ENCODE measurements at regions not wholly inside any gene's neighbourhood (a gene's known extent, or its start where the extent isn't known, plus 50 kb on each side); places are given as distances from the start of the nearest gene placed in this dataset.
A peak's percentile ranks its signal among the peaks of the same experiment; 100 is the strongest.

GRCh38 chr11:56889986-56890385, 98.7 kb upstream of the OR5AK2 start:
- H3K27ac ChIP-seq (ENCODE audit: control insufficient read depth, insufficient read depth, low read length): peak overlapping the region; percentile 74
- no peaks in the 10 kb centered on the region for H3K9me3 ChIP-seq (ENCODE audit: control insufficient read depth, low read depth, low read length)
- H4K20me1 ChIP-seq (ENCODE audit: control insufficient read depth, extremely low read depth, insufficient read depth, low read length): no peaks in the 10 kb centered on the region
- no peaks in the 10 kb centered on the region for H3K27me3 ChIP-seq (ENCODE audit: control insufficient read depth, extremely low read depth, insufficient read depth, low read length)
- H3K79me2 ChIP-seq (ENCODE audit: control insufficient read depth, insufficient read depth, low read length): no peaks in the 10 kb centered on the region
- H3K36me3 ChIP-seq (ENCODE audit: control insufficient read depth in 2 of 2, extremely low read depth in 1 of 2, insufficient read depth in 2 of 2, low read length in 2 of 2): no peaks in the 10 kb centered on the region
- H2AFZ ChIP-seq (ENCODE audit: control insufficient read depth, low read length): peak overlapping the region; percentile 85
- H3K4me1 ChIP-seq (ENCODE audit: control insufficient read depth, extremely low read depth, insufficient read depth, low read length): peaks cover 17% of the 10 kb centered on the region
- H3K4me3 ChIP-seq (ENCODE audit: control insufficient read depth in 2 of 3, extremely low read depth in 1 of 3, insufficient read depth in 2 of 3, low read depth in 1 of 3, low read length in 3 of 3): no peak overlapping the region
- dilution Hi-C loops (cut with MboI; ENCODE audit: extremely low pct_ligation_motif_present, low sequenced_read_pairs): no loop called here
- H3K9ac ChIP-seq (ENCODE audit: control insufficient read depth, extremely low read depth, insufficient read depth, low read length): no peak overlapping the region
- TF ChIP-seq EZH2 (IDR thresholded peaks at IDR 0.05; ENCODE audit: low read length): no peak
- TF ChIP-seq CTCF (optimal IDR thresholded peaks at IDR 0.05 in 1 of 3, IDR thresholded peaks at IDR 0.05 in 1 of 3, conservative IDR thresholded peaks at IDR 0.05 in 1 of 3; ENCODE audit: extremely low read depth in 1 of 3, insufficient read depth in 2 of 3, low read length in 3 of 3): no peak
- H3K9me1 ChIP-seq (ENCODE audit: control insufficient read depth, extremely low read depth, insufficient read depth, low read length): no peaks in the 10 kb centered on the region
- FAIRE-seq: no peak
- H3K4me2 ChIP-seq (ENCODE audit: control insufficient read depth, extremely low read depth, insufficient read depth, low read depth, low read length): peak overlapping the region; percentile 82
- DNase-seq (ENCODE audit: low read depth, low spot score): no peak

- H3K9ac ChIP-seq (ENCODE audit: control insufficient read depth, extremely low read depth, insufficient read depth, low read length): no peak overlapping the region
- FAIRE-seq: no peak
- no peaks in the 10 kb centered on the region for H4K20me1 ChIP-seq (ENCODE audit: control insufficient read depth, extremely low read depth, insufficient read depth, low read length)
- no peak for DNase-seq (ENCODE audit: low read depth, low spot score)
- peaks cover 17% of the 10 kb centered on the region for H3K4me1 ChIP-seq (ENCODE audit: control insufficient read depth, extremely low read depth, insufficient read depth, low read length)
- H3K9me1 ChIP-seq (ENCODE audit: control insufficient read depth, extremely low read depth, insufficient read depth, low read length): no peaks in the 10 kb centered on the region
- dilution Hi-C loops (cut with MboI; ENCODE audit: extremely low pct_ligation_motif_present, low sequenced_read_pairs): no loop called here
- H3K27me3 ChIP-seq (ENCODE audit: control insufficient read depth, extremely low read depth, insufficient read depth, low read length): no peaks in the 10 kb centered on the region
- H3K9me3 ChIP-seq (ENCODE audit: control insufficient read depth, low read depth, low read length): no peaks in the 10 kb centered on the region
- no peaks in the 10 kb centered on the region for H3K36me3 ChIP-seq (ENCODE audit: control insufficient read depth in 2 of 2, extremely low read depth in 1 of 2, insufficient read depth in 2 of 2, low read length in 2 of 2)
- H3K27ac ChIP-seq (ENCODE audit: control insufficient read depth, insufficient read depth, low read length): no peak overlapping the region
- H3K4me3 ChIP-seq (ENCODE audit: control insufficient read depth in 2 of 3, extremely low read depth in 1 of 3, insufficient read depth in 2 of 3, low read depth in 1 of 3, low read length in 3 of 3): no peak overlapping the region
- no peak overlapping the region for H3K4me2 ChIP-seq (ENCODE audit: control insufficient read depth, extremely low read depth, insufficient read depth, low read depth, low read length)
- TF ChIP-seq CTCF (optimal IDR thresholded peaks at IDR 0.05 in 1 of 3, IDR thresholded peaks at IDR 0.05 in 1 of 3, conservative IDR thresholded peaks at IDR 0.05 in 1 of 3; ENCODE audit: extremely low read depth in 1 of 3, insufficient read depth in 2 of 3, low read length in 3 of 3) (no peak), EZH2 (IDR thresholded peaks at IDR 0.05; ENCODE audit: low read length) (no peak)
- no peaks in the 10 kb centered on the region for H3K79me2 ChIP-seq (ENCODE audit: control insufficient read depth, insufficient read depth, low read length)
- H2AFZ ChIP-seq (ENCODE audit: control insufficient read depth, low read length): no peak overlapping the region
Observed at GRCh38 chr11:56887940-56888339, 100.8 kb upstream of the OR5AK2 start.

All from keratinocyte (primary cell).